ENCODE measurements at regions not wholly inside any gene's neighbourhood (a gene's known extent, or its start where the extent isn't known, plus 50 kb on each side); places are given as distances from the start of the nearest gene placed in this dataset.

- no peak for DNase-seq (ENCODE audit: low spot score)
Observed at GRCh38 chr2:176679061-176679669, 409.9 kb downstream of the MTX2 start.

GRCh38 chr2:176680916-176681516 lies 411.8 kb downstream of the MTX2 start:
- no peak for DNase-seq (ENCODE audit: low spot score)

GRCh38 chr2:176681584-176682115 lies 412.4 kb downstream of the MTX2 start:
- DNase-seq (ENCODE audit: low spot score): no peak

GRCh38 chr2:176682278-176682677 lies 413.0 kb downstream of the MTX2 start:
- no peak for DNase-seq (ENCODE audit: low spot score)

GRCh38 chr2:176683618-176684111 lies 414.4 kb downstream of the MTX2 start:
- no peak for DNase-seq (ENCODE audit: low spot score)

GRCh38 chr2:176685908-176686307 lies 416.7 kb downstream of the MTX2 start:
- DNase-seq (ENCODE audit: low spot score): no peak

- no peak for DNase-seq (ENCODE audit: low spot score)
Observed at GRCh38 chr2:176686328-176686727, 417.1 kb downstream of the MTX2 start.

GRCh38 chr2:176687342-176687741 lies 418.1 kb downstream of the MTX2 start:
- DNase-seq (ENCODE audit: low spot score): no peak

- DNase-seq (ENCODE audit: low spot score): no peak
Observed at GRCh38 chr2:176687944-176688343, 418.7 kb downstream of the MTX2 start.

GRCh38 chr2:176689711-176690110 lies 420.5 kb downstream of the MTX2 start:
- no peak for DNase-seq (ENCODE audit: low spot score)

- DNase-seq (ENCODE audit: low spot score): no peak
Observed at GRCh38 chr2:176691471-176691870, 422.2 kb downstream of the MTX2 start.

GRCh38 chr2:176692533-176692932 lies 423.3 kb downstream of the MTX2 start:
- no peak for DNase-seq (ENCODE audit: low spot score)

GRCh38 chr2:176699098-176699497 lies 429.9 kb downstream of the MTX2 start:
- DNase-seq (ENCODE audit: low spot score): no peak

GRCh38 chr2:176699644-176700043 lies 430.4 kb downstream of the MTX2 start:
- no peak for DNase-seq (ENCODE audit: low spot score)

GRCh38 chr2:176702131-176702530 lies 432.9 kb downstream of the MTX2 start:
- no peak for DNase-seq (ENCODE audit: low spot score)

GRCh38 chr2:176704282-176704858 lies 435.1 kb downstream of the MTX2 start:
- no peak for DNase-seq (ENCODE audit: low spot score)

- no peak for DNase-seq (ENCODE audit: low spot score)
Observed at GRCh38 chr2:176709149-176709951, 440.1 kb downstream of the MTX2 start.

GRCh38 chr2:176709991-176710390 lies 440.7 kb downstream of the MTX2 start:
- no peak for DNase-seq (ENCODE audit: low spot score)

GRCh38 chr2:176710657-176711186 lies 441.5 kb downstream of the MTX2 start:
- DNase-seq (ENCODE audit: low spot score): no peak

- DNase-seq (ENCODE audit: low spot score): no peak
Observed at GRCh38 chr2:176725873-176726645, 456.8 kb downstream of the MTX2 start.

GRCh38 chr2:176727696-176728095 lies 458.5 kb downstream of the MTX2 start:
- no peak for DNase-seq (ENCODE audit: low spot score)
